IPS DF 6.9 (cell line): ENCODE measurements at regions not wholly inside any gene's neighbourhood (a gene's known extent, or its start where the extent isn't known, plus 50 kb on each side); places are given as distances from the start of the nearest gene placed in this dataset.

Experiments used
- DNase-seq: peaks from one replicate; pipeline ENCODE4 v3.0.0-alpha.2; 2013; ENCODE audit warnings: low read depth, low spot score
- H3K27ac ChIP-seq: one replicate; pipeline ENCODE4 v1.5.1; 2013; ENCODE audit warnings: low read length, control low read depth
- H3K27me3 ChIP-seq: 2 replicates; pipeline ENCODE4 v1.6.1; 2013; ENCODE audit warnings: mild to moderate bottlenecking, low read length; ENCODE audit not compliant: control insufficient read depth, insufficient read depth
- H3K36me3 ChIP-seq: 2 replicates; pipeline ENCODE4 v1.6.1; 2013; ENCODE audit warnings: low read length; ENCODE audit not compliant: control insufficient read depth, insufficient read depth
- H3K4me1 ChIP-seq: 2 replicates; pipeline ENCODE4 v1.6.1; 2013; ENCODE audit warnings: low read length; ENCODE audit not compliant: control insufficient read depth, insufficient read depth
- H3K4me3 ChIP-seq: 2 replicates; pipeline ENCODE4 v1.5.1; 2013; ENCODE audit warnings: mild to moderate bottlenecking, low read length
- H3K9me3 ChIP-seq: 2 replicates; pipeline ENCODE4 v1.6.1; 2013; ENCODE audit warnings: low read length, inconsistent platforms; ENCODE audit not compliant: control insufficient read depth, insufficient read depth
- WGBS: extraction: QIAGEN DNeasy Blood & Tissue Kit; methylation state at CpG from one replicate; pipeline ENCODE4 v1.1.7; 2013; ENCODE audit warnings: mixed read lengths, missing lambda C conversion rate; ENCODE audit not compliant: insufficient read length, insufficient coverage; 5-methylcytosine and 5-hydroxymethylcytosine counted together

GRCh38 chr3:147640781-147641180 is 231.6 kb downstream of the ZIC1 start:
- no peak overlapping the region for H3K4me3 ChIP-seq
- no peaks in the 10 kb centered on the region for H3K9me3 ChIP-seq
- H3K27ac ChIP-seq, result no peak overlapping the region
- no peaks in the 10 kb centered on the region for H3K4me1 ChIP-seq
- H3K27me3 ChIP-seq, result no peaks in the 10 kb centered on the region
- WGBS, result no CpG with 5 or more reads among the region's 1 CpG
- H3K36me3 ChIP-seq, result no peaks in the 10 kb centered on the region
- DNase-seq, result no peak

GRCh38 chr3:147645761-147646160 is 236.6 kb downstream of the ZIC1 start:
- no peak for DNase-seq
- Histone ChIP-seq H3K9me3 (no peaks in the 10 kb centered on the region), H3K4me3 (no peak overlapping the region), H3K27me3 (no peaks in the 10 kb centered on the region), H3K4me1 (no peaks in the 10 kb centered on the region), H3K27ac (no peak overlapping the region), H3K36me3 (no peaks in the 10 kb centered on the region)
- WGBS, result no CpG with 5 or more reads among the region's 1 CpG

GRCh38 chr3:147649475-147649874 is 240.3 kb downstream of the ZIC1 start:
- no peak for DNase-seq
- no peaks in the 10 kb centered on the region for H3K27me3 ChIP-seq
- WGBS, result no CpG with 5 or more reads among the region's 3 CpGs
- no peaks in the 10 kb centered on the region for H3K9me3 ChIP-seq
- no peak overlapping the region for H3K4me3 ChIP-seq
- H3K4me1 ChIP-seq, result no peaks in the 10 kb centered on the region
- no peaks in the 10 kb centered on the region for H3K36me3 ChIP-seq
- no peak overlapping the region for H3K27ac ChIP-seq

GRCh38 chr3:147651107-147651778 is 242.1 kb downstream of the ZIC1 start:
- no CpG with 5 or more reads among the region's 3 CpGs for WGBS
- DNase-seq, result no peak
- no peak overlapping the region for H3K4me3 ChIP-seq
- H3K4me1 ChIP-seq, result no peaks in the 10 kb centered on the region
- no peaks in the 10 kb centered on the region for H3K9me3 ChIP-seq
- H3K27me3 ChIP-seq, result no peaks in the 10 kb centered on the region
- no peaks in the 10 kb centered on the region for H3K36me3 ChIP-seq
- H3K27ac ChIP-seq, result no peak overlapping the region

GRCh38 chr3:147652651-147653366 is 243.6 kb downstream of the ZIC1 start:
- Histone ChIP-seq H3K27me3 (no peaks in the 10 kb centered on the region), H3K4me1 (no peaks in the 10 kb centered on the region), H3K4me3 (no peak overlapping the region), H3K36me3 (no peaks in the 10 kb centered on the region), H3K27ac (no peak overlapping the region), H3K9me3 (no peaks in the 10 kb centered on the region)
- no CpG with 5 or more reads among the region's 3 CpGs for WGBS
- no peak for DNase-seq

GRCh38 chr3:147653367-147653923 is 244.3 kb downstream of the ZIC1 start:
- Histone ChIP-seq H3K9me3 (no peaks in the 10 kb centered on the region), H3K27me3 (no peaks in the 10 kb centered on the region), H3K4me1 (no peaks in the 10 kb centered on the region), H3K36me3 (no peaks in the 10 kb centered on the region), H3K27ac (no peak overlapping the region), H3K4me3 (no peak overlapping the region)
- WGBS, result 100% methylated on average over 1 of the region's 1 CpG
- no peak for DNase-seq

- Histone ChIP-seq H3K27ac (no peak overlapping the region), H3K27me3 (no peaks in the 10 kb centered on the region), H3K4me1 (no peaks in the 10 kb centered on the region), H3K9me3 (no peaks in the 10 kb centered on the region), H3K4me3 (no peak overlapping the region), H3K36me3 (no peaks in the 10 kb centered on the region)
- WGBS, result no CpG with 5 or more reads among the region's 3 CpGs
- DNase-seq, result no peak
Measured at GRCh38 chr3:147654827-147655226, 245.7 kb downstream of the ZIC1 start.

- no CpG with 5 or more reads among the region's 2 CpGs for WGBS
- Histone ChIP-seq H3K9me3 (no peaks in the 10 kb centered on the region), H3K36me3 (no peaks in the 10 kb centered on the region), H3K4me1 (no peaks in the 10 kb centered on the region), H3K27me3 (no peaks in the 10 kb centered on the region), H3K4me3 (no peak overlapping the region), H3K27ac (no peak overlapping the region)
- no peak for DNase-seq
Measured at GRCh38 chr3:147655236-147655635, 246.1 kb downstream of the ZIC1 start.

- WGBS, result no CpG with 5 or more reads among the region's 2 CpGs
- no peaks in the 10 kb centered on the region for H3K36me3 ChIP-seq
- no peaks in the 10 kb centered on the region for H3K27me3 ChIP-seq
- DNase-seq, result no peak
- H3K4me3 ChIP-seq, result no peak overlapping the region
- H3K27ac ChIP-seq, result no peak overlapping the region
- H3K4me1 ChIP-seq, result no peaks in the 10 kb centered on the region
- no peaks in the 10 kb centered on the region for H3K9me3 ChIP-seq
Measured at GRCh38 chr3:147656023-147656422, 246.9 kb downstream of the ZIC1 start.

- no peak overlapping the region for H3K4me3 ChIP-seq
- no peaks in the 10 kb centered on the region for H3K4me1 ChIP-seq
- no peaks in the 10 kb centered on the region for H3K27me3 ChIP-seq
- WGBS, result no CpG with 5 or more reads among the region's 3 CpGs
- no peak overlapping the region for H3K27ac ChIP-seq
- no peak for DNase-seq
- H3K36me3 ChIP-seq, result no peaks in the 10 kb centered on the region
- no peaks in the 10 kb centered on the region for H3K9me3 ChIP-seq
Measured at GRCh38 chr3:147661916-147662315, 252.8 kb downstream of the ZIC1 start.
